GM23338 (cell line): ENCODE measurements at regions not wholly inside any gene's neighbourhood (a gene's known extent, or its start where the extent isn't known, plus 50 kb on each side); places are given as distances from the start of the nearest gene placed in this dataset.

Source experiments
- ATAC-seq: fragments of 200-7000 bp; cut with Tn5 transposase; 3 replicates; pipeline ENCODE4 v1.9.1; 2020
- DNase-seq: peaks from one replicate; pipeline ENCODE4 v3.0.0-alpha.2; 2015; ENCODE audit warnings: low spot score
- H2AFZ ChIP-seq: fragments of 200-600 bp; sonication (generic); 2 replicates; pipeline ENCODE4 v1.8.0; 2016; ENCODE audit warnings: antibody characterized with exemption, mild to moderate bottlenecking, moderate library complexity
- H3F3A ChIP-seq: fragments of 200-600 bp; sonication (generic); replicated peaks from 2 replicates; pipeline ENCODE4 v1.8.0; 2017; ENCODE audit warnings: antibody characterized with exemption, mixed run types, low read depth
- H3K27ac ChIP-seq: fragments of 200-600 bp; sonication (generic); 2 replicates; pipeline ENCODE4 v1.6.1; 2016; ENCODE audit warnings: low read depth
- H3K27me3 ChIP-seq: fragments of 200-600 bp; sonication (generic); 2 replicates; pipeline ENCODE4 v1.8.0; 2016; ENCODE audit warnings: mild to moderate bottlenecking, mixed run types, moderate library complexity; ENCODE audit not compliant: insufficient read depth
- H3K36me3 ChIP-seq: fragments of 200-600 bp; sonication (generic); 2 replicates; pipeline ENCODE4 v1.8.0; 2016; ENCODE audit warnings: mild to moderate bottlenecking; ENCODE audit not compliant: insufficient read depth
- H3K4me1 ChIP-seq: fragments of 200-600 bp; sonication (generic); 2 replicates; pipeline ENCODE4 v1.8.0; 2016; ENCODE audit warnings: mild to moderate bottlenecking, moderate library complexity; ENCODE audit not compliant: insufficient read depth
- H3K4me2 ChIP-seq: fragments of 200-600 bp; sonication (generic); 2 replicates; pipeline ENCODE4 v1.7.1; 2017; ENCODE audit warnings: mixed run types
- H3K4me3 ChIP-seq: fragments of 200-600 bp; sonication (generic); 2 replicates; pipeline ENCODE4 v1.6.1; 2016; ENCODE audit warnings: mixed run types
- H3K79me2 ChIP-seq: fragments of 200-600 bp; sonication (generic); replicated peaks from 2 replicates; pipeline ENCODE4 v1.8.0; 2017; ENCODE audit warnings: mild to moderate bottlenecking; ENCODE audit not compliant: insufficient read depth
- H3K9me2 ChIP-seq: fragments of 200-600 bp; sonication (generic); 2 replicates; pipeline ENCODE4 v1.8.0; 2017; ENCODE audit not compliant: insufficient read depth
- H4K20me1 ChIP-seq: fragments of 200-600 bp; sonication (generic); replicated peaks from 2 replicates; pipeline ENCODE4 v1.8.0; 2017; ENCODE audit warnings: mild to moderate bottlenecking; ENCODE audit not compliant: insufficient read depth
- H3K27ac Mint-ChIP-seq: 2 replicates; pipeline ENCODE4 v1.8.0; 2020; ENCODE audit warnings: inconsistent platforms, mild to moderate bottlenecking, moderate library complexity, mixed read lengths
- H3K27me3 Mint-ChIP-seq: 3 replicates; pipeline ENCODE4 v1.8.0; 2022; ENCODE audit warnings: low read depth, mild to moderate bottlenecking, moderate library complexity, mixed read lengths, inconsistent platforms; ENCODE audit not compliant: insufficient read depth, poor library complexity
- H3K36me3 Mint-ChIP-seq: 3 replicates; pipeline ENCODE4 v1.8.0; 2021; ENCODE audit warnings: low read depth, mild to moderate bottlenecking, inconsistent platforms, moderate library complexity, mixed read lengths
- H3K4me1 Mint-ChIP-seq: 3 replicates; pipeline ENCODE4 v1.8.0; 2020; ENCODE audit warnings: mild to moderate bottlenecking, inconsistent platforms, mixed read lengths
- H3K4me3 Mint-ChIP-seq: 3 replicates; pipeline ENCODE4 v1.8.0; 2021; ENCODE audit warnings: moderate library complexity, mild to moderate bottlenecking, inconsistent platforms, mixed read lengths
- H3K9me3 Mint-ChIP-seq: 3 replicates; pipeline ENCODE4 v1.8.0; 2020; ENCODE audit warnings: moderate library complexity, mild to moderate bottlenecking, inconsistent platforms, mixed read lengths
- CREB1 ChIP-seq: fragments of 250-450 bp; sonication (Bioruptor Pico); IDR thresholded peaks from 2 replicates; pipeline ENCODE4 v1.5.0; 2020; ENCODE audit warnings: low read depth, mild to moderate bottlenecking, moderate library complexity
- ETS1 ChIP-seq: IDR thresholded peaks from 2 replicates; pipeline ENCODE4 v1.6.1; 2016; ENCODE audit warnings: antibody characterized with exemption
- JUNB ChIP-seq: IDR thresholded peaks from one replicate; pipeline ENCODE4 v1.6.1; 2016; ENCODE audit warnings: antibody characterized with exemption; ENCODE audit not compliant: unreplicated experiment
- NANOG ChIP-seq: IDR thresholded peaks from 2 replicates; pipeline ENCODE4 v1.6.1; 2016; ENCODE audit warnings: antibody characterized with exemption, borderline replicate concordance
- STAT1 ChIP-seq: IDR thresholded peaks from one replicate; pipeline ENCODE4 v1.6.1; 2016; ENCODE audit warnings: antibody characterized with exemption; ENCODE audit not compliant: unreplicated experiment
- ZNF331 ChIP-seq: fragments of 250-450 bp; sonication (Bioruptor Pico); IDR thresholded peaks from 2 replicates; pipeline ENCODE4 v1.5.0; 2020; ENCODE audit warnings: low read depth, mild to moderate bottlenecking, moderate library complexity
- ZNF462 ChIP-seq: fragments of 250-450 bp; sonication (Bioruptor Pico); IDR thresholded peaks from 2 replicates; pipeline ENCODE4 v1.5.0; 2020; ENCODE audit warnings: mild to moderate bottlenecking, moderate library complexity

- TF ChIP-seq ZNF462 (CRISPR knock-in tag) (no peak), STAT1 (no peak)
Observed at GRCh38 chr2:21369787-21370186, 246.0 kb downstream of the TDRD15 start (continued).

- Histone ChIP-seq H3K36me3 (no peaks in the 10 kb centered on the region), H3K9me2 (no peaks in the 10 kb centered on the region), H3F3A (no peaks in the 10 kb centered on the region), H3K4me1 (no peaks in the 10 kb centered on the region), H3K4me2 (no peak overlapping the region), H3K4me3 (no peak overlapping the region), H4K20me1 (no peaks in the 10 kb centered on the region), H3K27ac (no peak overlapping the region), H2AFZ (no peak overlapping the region), H3K79me2 (no peaks in the 10 kb centered on the region), H3K27me3 (no peaks in the 10 kb centered on the region)
- no peaks in the 10 kb centered on the region for H3K27me3 Mint-ChIP-seq
- no peak for ATAC-seq
- H3K4me1 Mint-ChIP-seq = peaks cover 7% of the 10 kb centered on the region
- no peak for DNase-seq
- no peaks in the 10 kb centered on the region for H3K36me3 Mint-ChIP-seq
- no peaks in the 10 kb centered on the region for H3K9me3 Mint-ChIP-seq
- no peak overlapping the region for H3K4me3 Mint-ChIP-seq
- H3K27ac Mint-ChIP-seq = no peak overlapping the region
- TF ChIP-seq NANOG (no peak), CREB1 (no peak), STAT1 (no peak), ZNF331 (CRISPR knock-in tag) (no peak), ZNF462 (CRISPR knock-in tag) (no peak), JUNB (no peak), ETS1 (no peak)
Observed at GRCh38 chr2:21371499-21372003, 247.8 kb downstream of the TDRD15 start.
